Stimulated activated CD8-positive, alpha-beta memory T cell treated with anti-CD3 and anti-CD28 coated beads, Interleukin-15, amount 100 ng/mL, for 24 hours (primary cell): ENCODE measurements at regions not wholly inside any gene's neighbourhood (a gene's known extent, or its start where the extent isn't known, plus 50 kb on each side); places are given as distances from the start of the nearest gene placed in this dataset.
"Not testable (repeated sequence)": the region's sequence is repeated elsewhere in the genome, so short reads cannot be mapped to it uniquely, and the experiment has no call there.

ENCODE experiments used
- DNase-seq: peaks from one replicate; pipeline ENCODE4 v3.0.0-alpha.2; 2020; ENCODE audit warnings: low read depth

- no peak for DNase-seq
Measured at GRCh38 chr21:27060190-27060589, 93.3 kb upstream of the ADAMTS5 start.

DNA sequence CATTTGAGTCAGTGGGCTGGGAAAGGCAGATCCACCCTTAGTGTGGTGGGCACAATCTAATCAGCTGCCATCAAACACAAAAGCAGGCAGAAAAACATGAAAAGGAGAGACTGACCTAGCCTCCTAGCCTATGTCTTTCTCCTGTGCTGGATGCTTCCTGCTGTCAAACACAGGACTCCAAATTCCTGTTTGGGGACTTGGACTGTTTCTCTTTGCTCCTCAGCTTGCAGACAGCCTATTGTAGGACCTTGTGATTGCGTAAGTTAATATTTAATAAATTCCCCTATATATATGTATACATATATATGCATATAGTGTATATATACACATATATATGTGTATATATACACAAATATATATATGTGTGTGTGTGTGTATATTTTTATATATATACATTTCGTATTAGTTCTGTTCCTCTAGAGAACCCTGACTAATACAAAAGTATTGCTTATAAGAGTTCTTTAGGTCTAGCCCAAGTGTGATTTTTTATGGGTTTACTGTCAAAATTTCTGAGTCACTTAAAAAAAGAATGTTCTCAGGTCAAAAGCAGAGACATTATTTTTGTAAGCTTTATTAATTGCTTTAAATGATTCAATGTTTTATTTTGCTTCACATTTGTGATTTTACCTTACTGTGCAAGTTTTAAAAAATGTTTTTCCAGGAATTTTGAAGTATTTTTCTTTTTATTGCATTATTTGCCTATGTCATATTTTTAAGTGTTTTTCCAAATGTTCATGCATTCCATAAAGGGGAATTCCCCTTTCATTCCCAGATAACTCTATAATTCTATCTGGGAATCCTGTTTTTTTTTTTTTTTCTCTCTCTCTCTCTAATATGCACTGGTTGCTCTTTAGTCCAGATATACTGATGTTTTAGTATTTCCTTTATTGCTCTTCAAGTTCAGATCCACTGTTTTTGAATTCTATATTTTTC lies 92.1 kb upstream of the ADAMTS5 start:
- DNase-seq = no peak

DNA sequence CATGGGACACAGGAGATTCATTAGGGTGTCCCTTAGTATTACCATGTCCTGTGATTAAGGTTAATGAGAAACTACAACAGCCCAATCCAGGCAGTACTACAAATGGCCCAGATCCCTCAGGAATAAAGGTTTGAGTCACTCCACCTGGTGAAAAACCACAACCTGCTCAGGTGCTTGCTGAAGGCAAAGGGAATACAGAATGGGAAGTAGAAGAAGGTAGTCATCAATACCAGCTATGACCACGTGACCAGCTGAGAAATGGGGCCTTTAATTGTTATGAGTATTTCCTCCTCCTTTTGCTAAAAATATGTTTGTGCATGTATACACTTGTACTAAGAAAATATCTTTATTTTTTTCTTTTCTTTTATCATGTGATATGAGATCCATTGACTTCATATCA lies 91.1 kb upstream of the ADAMTS5 start:
- DNase-seq = no peak

DNA sequence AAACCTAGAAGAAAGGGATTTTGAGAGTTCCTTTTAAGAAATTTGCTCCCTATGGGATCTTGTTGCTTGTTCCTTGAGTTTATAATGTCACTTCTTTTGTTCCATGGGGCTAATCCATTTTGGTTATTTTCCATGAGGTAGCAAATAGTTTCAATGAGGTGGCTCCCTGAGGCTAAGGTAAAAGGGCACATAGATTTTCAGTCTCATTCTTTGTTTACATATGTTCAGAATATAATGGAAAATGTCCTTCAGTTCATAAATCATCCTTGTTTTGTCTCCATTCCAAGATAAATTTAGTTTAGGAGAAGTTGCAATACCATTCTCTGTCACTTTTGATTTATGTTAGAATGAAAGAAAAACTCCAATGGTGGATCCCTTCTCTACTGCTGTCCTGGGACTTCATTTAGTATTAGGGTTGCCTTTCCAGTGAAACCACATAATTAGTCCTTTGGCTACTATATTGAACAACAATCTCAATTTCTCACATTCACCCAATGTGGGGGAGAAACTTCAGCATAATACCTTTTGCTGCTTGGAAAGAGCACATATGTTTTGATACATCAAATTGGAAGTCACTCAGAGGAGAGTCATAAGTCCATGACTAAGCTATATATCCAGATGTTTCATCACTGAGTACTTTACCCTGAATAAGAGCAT lies 80.9 kb upstream of the ADAMTS5 start:
- DNase-seq = no peak

GRCh38 chr21:27047283-27047657 lies 80.4 kb upstream of the ADAMTS5 start:
- DNase-seq = no peak

- DNase-seq = no peak
Measured at GRCh38 chr21:27045281-27045985, 78.5 kb upstream of the ADAMTS5 start.

GRCh38 chr21:27043377-27043776 lies 76.5 kb upstream of the ADAMTS5 start:
- no peak for DNase-seq

- no peak for DNase-seq
Measured at GRCh38 chr21:27040738-27041469, 74.0 kb upstream of the ADAMTS5 start.

- no peak for DNase-seq
Measured at GRCh38 chr21:27036736-27037301, 69.9 kb upstream of the ADAMTS5 start.

GRCh38 chr21:27035791-27036190 lies 68.9 kb upstream of the ADAMTS5 start:
- DNase-seq = no peak

- DNase-seq = no peak
Measured at GRCh38 chr21:27034796-27035195, 67.9 kb upstream of the ADAMTS5 start.

- DNase-seq = no peak
Measured at GRCh38 chr21:27033471-27033870, 66.6 kb upstream of the ADAMTS5 start.

- no peak for DNase-seq
Measured at GRCh38 chr21:27026501-27026900, 59.6 kb upstream of the ADAMTS5 start.

- DNase-seq = not testable (repeated sequence)
Measured at GRCh38 chr21:27025708-27026107, 58.8 kb upstream of the ADAMTS5 start.

DNA sequence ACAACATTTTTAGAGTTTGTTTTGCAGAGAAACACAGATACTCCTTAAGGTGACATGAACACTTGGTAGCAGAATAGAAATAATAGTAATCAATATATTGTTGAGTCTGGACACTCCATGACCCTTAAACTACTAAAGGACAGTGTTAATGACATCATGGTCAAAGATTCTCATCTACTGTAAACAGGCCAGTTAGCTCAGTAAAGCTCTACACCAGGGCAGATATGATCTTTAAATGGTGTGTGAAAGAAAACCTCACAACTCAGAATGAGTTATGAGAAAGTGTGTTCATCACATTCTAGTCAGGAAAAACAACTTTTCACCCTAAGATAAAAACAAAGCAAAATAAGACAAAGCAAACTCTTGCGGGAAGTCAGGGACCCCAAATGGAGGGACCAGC lies 58.1 kb upstream of the ADAMTS5 start:
- no peak for DNase-seq

DNA sequence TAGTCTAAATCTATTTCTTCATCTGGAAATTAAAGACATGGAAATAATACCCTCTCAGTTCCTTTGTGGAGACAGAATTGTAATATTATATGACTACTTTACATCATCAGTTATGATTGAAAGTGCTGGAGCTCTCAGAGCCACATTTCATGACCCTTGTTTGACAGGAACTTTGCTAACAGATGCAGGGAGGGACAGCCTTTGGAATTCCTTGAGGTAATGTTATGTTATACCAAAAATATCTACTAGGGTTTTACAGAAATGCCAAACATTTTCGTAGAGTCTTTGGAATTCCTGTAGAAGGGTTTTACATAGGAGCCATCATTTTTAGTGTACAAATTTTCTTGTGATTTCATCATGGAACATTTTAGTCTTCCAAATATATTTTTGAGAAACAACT lies 57.4 kb upstream of the ADAMTS5 start:
- DNase-seq = no peak

- DNase-seq = no peak
Measured at GRCh38 chr21:27023186-27023585, 56.3 kb upstream of the ADAMTS5 start.

DNA sequence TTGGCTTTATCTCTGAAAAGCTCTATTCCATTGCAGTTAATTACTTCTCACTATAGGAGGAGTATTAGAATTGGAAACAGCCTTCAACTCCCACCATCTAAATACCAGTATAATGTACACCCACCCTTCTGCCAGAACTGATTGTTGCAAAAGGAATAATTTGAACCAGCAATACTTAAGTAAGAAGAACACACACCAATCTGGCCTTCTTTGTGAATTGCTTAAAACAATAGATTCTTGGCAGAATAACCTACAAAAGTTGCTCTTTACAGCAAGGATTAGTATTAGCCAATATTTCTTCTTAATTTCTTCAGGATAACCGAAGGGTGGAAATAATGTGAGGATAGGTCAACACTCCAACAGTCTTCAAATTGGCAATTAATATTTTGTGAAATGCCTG lies 54.9 kb upstream of the ADAMTS5 start:
- DNase-seq = no peak

DNA sequence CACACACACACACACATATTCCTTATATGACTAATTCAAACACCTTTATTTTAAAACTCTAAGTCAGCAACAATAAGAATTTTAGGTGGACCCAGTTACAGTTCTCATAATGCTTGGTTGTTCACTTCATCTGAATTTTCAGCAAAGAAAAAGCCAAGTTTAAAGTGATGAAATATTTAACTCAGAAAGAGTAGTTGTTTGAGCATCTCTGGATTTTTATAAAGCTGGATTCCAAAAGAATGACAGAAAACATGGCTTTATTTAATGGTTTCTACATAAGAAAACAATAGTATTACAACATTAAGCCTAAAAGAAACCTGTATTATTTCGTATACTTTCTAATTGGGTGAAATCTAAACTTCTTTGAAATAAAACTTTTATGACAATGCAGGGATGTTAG lies 54.2 kb upstream of the ADAMTS5 start:
- no peak for DNase-seq

- DNase-seq = no peak
Measured at GRCh38 chr21:27017246-27017645, 50.4 kb upstream of the ADAMTS5 start.
